GM12891 (cell line): ENCODE measurements at regions not wholly inside any gene's neighbourhood (a gene's known extent, or its start where the extent isn't known, plus 50 kb on each side); places are given as distances from the start of the nearest gene placed in this dataset.

Experiments
- DNase-seq: peaks from one replicate; pipeline ENCODE4 v3.0.0; 2011; ENCODE audit warnings: low spot score; ENCODE audit not compliant: insufficient read length
- FAIRE-seq: peaks from 2 replicates; lab custom pipeline; 2011; peaks lifted over from hg19 to GRCh38; lab: Jason Lieb, UNC
- PAX5 ChIP-seq: IDR thresholded peaks from 2 replicates; pipeline ENCODE4 v1.6.1; 2011; ENCODE audit warnings: low read length, moderate library complexity, mild to moderate bottlenecking; ENCODE audit not compliant: insufficient read depth, severe bottlenecking
- POLR2A ChIP-seq: IDR thresholded peaks from 2 replicates; pipeline ENCODE4 v1.6.1; 2011; ENCODE audit warnings: low read depth, low read length, control low read depth
- POLR2AphosphoS5 ChIP-seq: IDR thresholded peaks from 2 replicates; pipeline ENCODE4 v1.6.1; 2011; ENCODE audit warnings: low read depth, low read length, control low read depth
- POU2F2 ChIP-seq: IDR thresholded peaks from 2 replicates; pipeline ENCODE4 v1.6.1; 2011; ENCODE audit warnings: low read depth, mild to moderate bottlenecking, control low read depth, low read length, moderate library complexity
- SPI1 ChIP-seq: IDR thresholded peaks from 2 replicates; pipeline ENCODE4 v1.6.1; 2011; ENCODE audit warnings: low read depth, low read length, control low read depth
- TAF1 ChIP-seq: IDR thresholded peaks from 2 replicates; pipeline ENCODE4 v1.6.1; 2011; ENCODE audit warnings: low read depth, low read length, control low read depth

DNA sequence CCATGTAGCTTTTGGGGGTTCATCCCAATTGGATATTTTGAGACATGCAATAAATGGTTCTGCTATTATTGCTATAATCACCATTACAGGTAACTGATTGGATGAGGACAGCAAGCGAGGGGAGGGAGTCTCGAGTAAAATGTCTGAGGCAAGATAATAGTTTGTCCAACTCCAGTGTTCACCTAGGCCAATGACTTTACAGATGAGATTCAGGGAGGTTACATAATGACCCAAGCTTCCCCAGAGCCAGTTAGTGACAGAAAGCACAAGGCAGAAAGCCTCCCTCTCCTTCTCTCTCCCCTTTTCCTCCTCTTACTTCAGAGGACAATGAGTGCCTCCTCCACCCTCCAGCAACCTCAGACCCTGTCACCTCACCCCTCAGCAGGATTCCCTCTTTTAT lies 98.4 kb upstream of the GLS start:
- TF ChIP-seq POLR2A (no peak), SPI1 (no peak), PAX5 (no peak), POU2F2 (no peak), TAF1 (no peak), POLR2AphosphoS5 (no peak)
- FAIRE-seq = peak; percentile 9

DNA sequence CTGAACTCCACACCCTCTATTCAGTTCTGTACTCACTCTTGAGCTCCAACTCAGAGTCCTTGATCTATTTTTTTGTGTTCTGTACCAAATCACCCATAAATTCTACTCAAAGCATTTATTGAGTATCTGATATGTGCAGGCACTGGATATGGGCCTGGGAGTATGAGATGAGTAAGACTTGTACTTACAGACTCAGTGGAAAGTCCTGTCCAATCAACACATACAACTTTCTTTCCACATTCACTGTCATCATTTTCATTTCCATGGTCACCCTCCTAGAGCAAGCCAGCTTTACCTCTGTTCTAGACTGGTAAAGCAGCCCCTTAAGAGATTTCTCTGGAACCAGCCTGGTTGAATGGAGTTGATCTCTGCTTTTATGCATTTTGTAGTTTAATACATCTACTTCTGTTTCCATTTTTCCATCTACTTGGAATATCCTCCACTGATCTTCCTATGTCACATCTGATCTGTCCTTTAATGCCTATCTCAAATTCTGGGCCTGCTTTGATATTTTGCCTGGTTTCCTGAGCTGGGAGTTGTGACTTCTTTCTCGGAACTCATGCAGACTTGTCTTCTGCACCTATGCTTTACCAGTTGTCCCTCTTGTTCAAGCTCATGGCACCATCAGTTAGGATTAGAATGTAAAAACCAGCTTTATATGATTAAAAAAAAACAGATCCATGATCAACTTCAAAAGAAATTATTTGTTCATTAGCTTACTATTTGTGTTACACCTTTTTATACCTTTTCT lies 96.9 kb upstream of the GLS start:
- FAIRE-seq (no peak), DNase-seq (no peak)
- no peak for TF ChIP-seq POU2F2
- TF ChIP-seq TAF1 = no peak
- TF ChIP-seq PAX5 = no peak
- no peak for TF ChIP-seq POLR2A
- TF ChIP-seq SPI1 = no peak
- TF ChIP-seq POLR2AphosphoS5 = no peak

More for the DNA sequence above, 98.4 kb upstream of the GLS start:
- DNase-seq = no peak

DNA sequence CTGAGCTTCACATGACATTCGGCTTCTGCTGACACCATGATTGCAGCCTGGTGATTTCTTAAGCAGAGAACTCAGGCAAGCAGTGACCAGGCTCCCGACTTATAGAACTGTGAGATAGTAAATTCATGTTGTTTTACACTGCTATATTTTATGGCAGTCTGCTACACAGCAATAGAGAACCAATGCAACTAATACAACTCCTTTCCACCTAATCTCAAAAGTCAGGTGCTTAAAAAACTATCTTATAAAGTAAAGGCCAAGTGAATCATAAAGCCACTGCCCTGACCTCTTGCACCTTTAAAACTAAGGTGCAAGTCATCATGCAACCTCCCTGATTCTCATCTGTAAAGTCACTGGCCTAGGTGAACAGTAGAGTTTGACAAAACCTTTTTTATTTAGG lies 95.3 kb upstream of the GLS start:
- no peak for FAIRE-seq

DNA sequence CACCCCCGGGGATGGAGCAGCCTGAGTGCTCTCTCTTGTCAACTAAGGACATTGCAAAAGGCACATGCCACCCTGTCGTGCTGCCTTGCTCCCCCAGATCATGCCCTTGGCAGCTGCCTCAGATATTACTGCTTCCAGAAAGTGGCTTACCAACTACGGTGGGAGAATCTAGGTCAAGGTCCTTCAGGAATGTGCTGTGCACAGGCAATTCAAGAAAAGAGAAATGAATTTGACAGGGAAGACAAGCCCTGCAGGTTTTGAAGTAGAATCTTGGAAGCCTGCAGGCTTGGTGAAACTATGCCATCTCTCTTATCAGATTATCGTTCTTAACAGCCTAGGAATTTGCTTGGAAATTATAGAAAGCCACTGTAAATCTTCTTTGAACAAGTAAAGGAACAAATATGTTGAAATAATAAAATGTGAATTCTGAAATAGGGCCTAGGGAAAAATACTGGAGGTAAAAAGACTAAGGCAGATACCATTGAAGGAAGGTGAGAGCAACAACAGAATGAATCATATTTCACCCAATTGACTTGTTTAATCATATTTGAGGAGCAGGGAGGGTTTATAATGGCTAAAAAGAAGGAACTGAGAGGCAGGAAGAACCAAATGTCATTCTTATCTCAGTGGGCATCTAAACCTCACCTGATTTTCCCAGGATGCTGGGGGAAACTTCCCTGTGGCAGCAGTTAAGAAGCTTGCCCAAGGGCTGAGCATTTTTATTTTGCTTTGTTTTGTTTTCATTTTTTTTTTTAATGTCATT lies 94.0 kb upstream of the GLS start:
- TF ChIP-seq POU2F2 = no peak
- TF ChIP-seq POLR2AphosphoS5 = no peak
- TF ChIP-seq TAF1 = no peak
- TF ChIP-seq SPI1 = 0 out of 2 replicates have a peak, but pooled peaks have one; percentile 25
- FAIRE-seq (no peak), DNase-seq (no peak)

More for the DNA sequence above, 95.3 kb upstream of the GLS start:
- no peak for DNase-seq
- TF ChIP-seq SPI1 = no peak

DNA sequence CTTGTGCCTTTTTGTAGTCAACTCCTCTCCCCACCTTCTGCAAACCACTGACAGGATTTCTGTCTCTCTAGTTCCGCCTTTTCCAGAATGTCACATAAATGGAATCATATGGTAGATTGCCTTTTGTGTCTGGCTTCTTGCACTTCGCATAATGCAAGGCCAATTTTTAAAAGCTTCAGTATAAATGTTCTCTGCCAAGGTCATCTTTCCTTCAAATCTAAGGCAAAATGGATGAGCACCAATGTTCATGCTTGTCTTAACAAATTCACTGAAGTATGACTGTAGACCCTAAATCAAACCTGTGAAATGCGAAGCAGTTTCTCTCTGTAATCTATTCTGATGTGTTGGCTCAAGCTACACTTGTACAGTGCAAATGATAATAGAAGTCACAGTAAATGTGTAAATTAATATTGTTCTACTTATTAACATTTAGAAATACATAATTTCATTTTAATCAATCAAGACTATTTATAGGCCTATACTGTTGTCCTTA lies 92.8 kb upstream of the GLS start:
- TF ChIP-seq SPI1 = no peak
- no peak for TF ChIP-seq TAF1
- TF ChIP-seq POU2F2 = no peak
- TF ChIP-seq PAX5 = no peak
- no peak for TF ChIP-seq POLR2A
- TF ChIP-seq POLR2AphosphoS5 = no peak
- FAIRE-seq = no peak
- no peak for DNase-seq

DNA sequence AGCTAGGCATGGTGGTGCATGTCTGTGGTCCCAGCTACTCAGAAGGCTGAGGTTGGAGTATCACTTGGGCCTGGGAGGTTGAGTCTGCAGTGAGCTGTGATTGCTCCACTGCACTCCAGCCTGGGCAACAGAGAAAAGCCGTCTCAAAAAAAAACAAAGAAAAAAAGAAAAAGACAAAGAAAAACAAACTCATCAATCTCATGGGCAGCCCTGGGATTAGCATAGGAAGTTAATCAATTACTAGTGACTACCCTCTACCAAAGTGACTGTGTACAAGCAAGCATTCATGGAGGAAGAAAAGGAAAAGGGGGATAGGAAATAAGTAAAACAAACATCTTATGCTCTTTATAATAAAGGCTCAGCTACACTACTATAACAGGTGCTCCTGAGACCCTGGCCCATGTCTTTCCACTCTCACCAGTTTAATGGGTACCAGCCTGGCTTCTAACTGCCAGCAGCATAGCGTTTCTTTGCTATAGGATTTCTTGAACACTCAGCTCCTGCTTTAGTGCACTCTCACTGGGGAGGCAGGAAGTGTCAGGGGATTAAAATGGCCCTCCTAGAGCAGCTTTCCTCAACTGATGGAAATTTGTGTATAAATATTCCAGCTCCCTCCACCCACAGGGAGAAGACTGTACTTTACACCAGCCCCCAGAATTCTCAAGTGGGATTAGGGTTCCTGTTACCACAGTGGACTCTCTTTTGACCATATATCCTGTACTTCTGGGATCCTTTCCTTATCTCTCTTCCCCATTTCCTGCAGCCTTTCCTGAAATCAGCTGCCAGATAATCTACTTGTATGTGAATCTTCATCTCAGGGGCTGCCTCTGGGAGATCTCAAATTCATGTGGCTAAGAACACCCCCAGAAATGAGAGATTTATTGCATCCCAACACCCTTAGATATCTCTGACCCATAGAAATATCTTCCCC lies 91.3 kb upstream of the GLS start:
- TF ChIP-seq POLR2A (no peak), PAX5 (no peak), SPI1 (no peak), POU2F2 (no peak), POLR2AphosphoS5 (no peak), TAF1 (no peak)
- DNase-seq (no peak), FAIRE-seq (no peak)

DNA sequence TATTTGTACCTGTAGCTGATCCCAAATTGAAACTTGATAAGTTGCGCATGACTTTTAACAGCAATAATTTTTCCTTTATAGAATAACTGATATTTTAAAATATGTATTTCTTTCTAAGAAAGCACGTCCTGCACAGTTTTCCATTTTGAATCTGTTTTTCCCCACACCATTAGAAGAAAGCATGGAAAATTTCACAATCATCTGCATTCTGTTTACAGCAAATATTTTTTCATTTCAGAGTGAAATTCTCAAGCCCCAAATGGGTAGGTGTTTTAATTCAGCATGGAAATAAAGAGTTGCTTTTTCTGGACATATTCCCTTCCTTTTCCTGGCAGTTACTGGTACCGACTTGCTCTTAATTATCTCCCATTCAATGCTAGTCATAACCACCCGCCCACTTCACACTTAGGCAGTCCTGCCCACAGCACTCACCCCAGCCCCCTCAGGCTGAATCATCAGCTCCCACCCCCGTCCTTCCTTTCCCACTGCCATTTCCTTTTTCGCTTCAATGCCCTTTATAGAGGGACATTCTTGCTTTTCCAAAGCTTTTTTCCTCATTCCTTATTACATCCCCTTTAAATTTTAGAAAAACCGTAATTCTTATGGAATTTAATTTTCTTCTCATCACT lies 89.2 kb upstream of the GLS start:
- DNase-seq = no peak
- FAIRE-seq = no peak
- TF ChIP-seq POLR2AphosphoS5 (no peak), TAF1 (no peak), POLR2A (no peak), POU2F2 (no peak), SPI1 (no peak), PAX5 (no peak)

DNA sequence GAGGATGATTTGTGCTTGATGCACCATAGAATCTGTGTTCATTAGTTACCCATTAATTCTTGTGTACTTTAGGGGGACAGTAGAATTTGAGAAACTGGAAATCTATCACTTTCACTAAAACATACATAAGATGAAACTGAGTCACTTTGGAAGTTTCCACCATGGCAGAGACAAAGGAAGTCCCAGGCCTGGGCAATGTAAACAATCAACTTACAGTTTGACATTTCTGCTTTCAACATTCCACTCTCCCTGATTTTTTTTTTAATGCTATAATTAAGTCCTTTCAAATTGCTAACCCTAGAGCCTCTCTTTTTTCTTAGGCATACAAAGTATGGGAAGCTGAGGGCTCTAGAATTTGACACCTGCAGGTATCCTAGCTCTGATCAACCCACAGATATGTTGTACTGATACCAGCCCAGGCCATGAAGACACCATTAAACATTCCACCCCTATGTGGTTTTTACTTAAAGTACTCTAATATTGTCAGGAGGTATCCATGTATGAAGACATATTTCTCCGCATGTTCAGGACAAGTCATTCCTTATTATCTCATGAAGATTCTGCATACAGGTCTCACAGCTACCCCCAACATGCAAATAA lies 88.5 kb upstream of the GLS start:
- TF ChIP-seq TAF1 (no peak), POU2F2 (no peak), POLR2A (no peak), SPI1 (no peak), PAX5 (no peak), POLR2AphosphoS5 (no peak)
- DNase-seq = no peak
- no peak for FAIRE-seq
